AG04449 (cell line): ENCODE measurements at regions not wholly inside any gene's neighbourhood (a gene's known extent, or its start where the extent isn't known, plus 50 kb on each side); places are given as distances from the start of the nearest gene placed in this dataset.

Experiments used
- CTCF ChIA-PET: fragments of 350-600 bp; formaldehyde crosslinking; extraction: SDS; loops from one replicate; lab custom pipeline; 2021; ENCODE audit warnings: antibody characterized with exemption; lab: Yijun Ruan, JAX
- POLR2A ChIA-PET: fragments of 400-600, 350-600 bp; formaldehyde crosslinking; extraction: SDS; loops from one replicate; lab custom pipeline; 2020; ENCODE audit warnings: antibody characterized with exemption, inconsistent platforms; lab: Yijun Ruan, JAX
- DNase-seq: peaks from one replicate; pipeline ENCODE4 v3.0.0-alpha.2; 2010; ENCODE audit warnings: low read depth, low spot score
- H3K4me3 ChIP-seq: 2 replicates; pipeline ENCODE4 v1.5.1; 2011; ENCODE audit warnings: low read depth, mild to moderate bottlenecking, control low read depth, low read length
- TF ChIP-seq, protein P1 (sequence below): IDR thresholded peaks from one replicate; pipeline ENCODE4 v1.5.1; 2011; ENCODE audit warnings: mild to moderate bottlenecking, moderate library complexity, low read length, control low read depth, inconsistent platforms; ENCODE audit not compliant: insufficient read depth; ENCODE audit errors: missing control alignments

GRCh38 chr4:182177166-182177565 lies 66.0 kb upstream of the TENM3 start:
- ChIA-PET CTCF (no interaction called here), POLR2A (no interaction called here)
- DNase-seq, result no peak
- H3K4me3 ChIP-seq, result no peak overlapping the region
- TF ChIP-seq, protein P1, sequence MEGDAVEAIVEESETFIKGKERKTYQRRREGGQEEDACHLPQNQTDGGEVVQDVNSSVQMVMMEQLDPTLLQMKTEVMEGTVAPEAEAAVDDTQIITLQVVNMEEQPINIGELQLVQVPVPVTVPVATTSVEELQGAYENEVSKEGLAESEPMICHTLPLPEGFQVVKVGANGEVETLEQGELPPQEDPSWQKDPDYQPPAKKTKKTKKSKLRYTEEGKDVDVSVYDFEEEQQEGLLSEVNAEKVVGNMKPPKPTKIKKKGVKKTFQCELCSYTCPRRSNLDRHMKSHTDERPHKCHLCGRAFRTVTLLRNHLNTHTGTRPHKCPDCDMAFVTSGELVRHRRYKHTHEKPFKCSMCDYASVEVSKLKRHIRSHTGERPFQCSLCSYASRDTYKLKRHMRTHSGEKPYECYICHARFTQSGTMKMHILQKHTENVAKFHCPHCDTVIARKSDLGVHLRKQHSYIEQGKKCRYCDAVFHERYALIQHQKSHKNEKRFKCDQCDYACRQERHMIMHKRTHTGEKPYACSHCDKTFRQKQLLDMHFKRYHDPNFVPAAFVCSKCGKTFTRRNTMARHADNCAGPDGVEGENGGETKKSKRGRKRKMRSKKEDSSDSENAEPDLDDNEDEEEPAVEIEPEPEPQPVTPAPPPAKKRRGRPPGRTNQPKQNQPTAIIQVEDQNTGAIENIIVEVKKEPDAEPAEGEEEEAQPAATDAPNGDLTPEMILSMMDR, result no peak

DNA sequence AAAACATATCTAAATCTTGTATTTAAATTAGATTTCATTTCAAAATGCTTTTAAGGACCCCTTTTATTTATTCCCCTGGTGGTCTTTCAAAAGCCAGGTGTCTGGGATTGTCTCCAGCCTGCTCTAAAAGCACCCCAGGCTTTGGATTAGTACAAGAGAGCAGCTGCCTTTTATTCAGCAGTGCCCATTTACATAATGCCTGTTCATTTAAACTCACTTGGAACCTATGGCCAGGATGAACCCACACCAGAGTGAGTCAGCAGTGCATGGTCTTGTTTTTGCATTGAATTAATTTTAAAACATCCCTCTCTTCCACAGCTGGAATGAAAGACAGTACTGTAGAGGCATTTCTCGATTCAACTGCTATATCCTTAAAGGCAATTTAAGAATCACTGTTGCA lies 64.1 kb upstream of the TENM3 start:
- no peak overlapping the region for H3K4me3 ChIP-seq
- TF ChIP-seq, protein P1, result no peak
- ChIA-PET CTCF (interaction anchor here (0.8 to 1.0 kb wide), 2 partner anchors 9 to 27 kb away, joined by 3 read pairs; no protein-coding TSS in a partner anchor), POLR2A (no interaction called here)
- DNase-seq, result no peak

DNA sequence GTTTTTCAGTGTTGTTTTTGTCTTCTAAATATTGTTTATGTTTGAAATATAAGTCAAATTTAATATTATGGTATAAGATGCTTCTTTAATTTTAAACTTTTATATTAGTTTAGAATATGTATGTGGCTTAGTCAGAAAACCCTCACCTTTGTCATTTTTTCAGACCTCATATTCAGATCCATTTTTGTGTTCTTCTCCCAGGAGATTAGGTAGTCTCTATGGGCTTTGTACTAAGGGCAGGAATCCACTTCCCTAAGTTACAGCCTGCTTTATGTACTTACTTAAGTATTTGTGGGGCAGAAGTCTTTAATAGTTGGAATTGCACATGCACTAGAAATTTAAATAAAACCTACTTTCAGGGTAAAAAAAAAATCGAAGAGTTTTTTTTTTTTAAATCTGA lies 63.5 kb upstream of the TENM3 start:
- POLR2A ChIA-PET, result no interaction called here
- TF ChIP-seq, protein P1, result no peak
- no peak for DNase-seq
- no peak overlapping the region for H3K4me3 ChIP-seq
- CTCF ChIA-PET, result no interaction called here

DNA sequence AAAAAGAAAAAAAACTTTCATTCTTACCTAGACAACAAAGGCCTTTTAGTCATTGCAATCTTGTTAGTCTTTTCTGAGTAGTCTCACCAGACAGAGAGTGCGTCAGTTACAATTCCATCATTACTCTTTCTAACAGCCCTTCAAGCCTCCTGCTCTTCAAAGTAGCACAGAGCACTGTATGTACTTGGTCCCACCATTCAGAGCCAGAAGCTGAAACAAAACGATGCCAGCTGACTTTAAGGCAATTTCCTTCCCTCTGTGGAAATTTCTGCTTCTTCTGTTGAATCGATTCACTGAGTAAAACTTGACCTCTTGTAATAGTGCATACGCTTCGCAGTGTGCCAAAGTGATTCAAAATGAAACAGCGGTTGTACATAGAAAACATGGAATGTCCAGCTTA lies 57.7 kb upstream of the TENM3 start:
- ChIA-PET CTCF (no interaction called here), POLR2A (no interaction called here)
- TF ChIP-seq, protein P1, result no peak
- DNase-seq, result no peak
- H3K4me3 ChIP-seq, result no peak overlapping the region

GRCh38 chr4:182187674-182188073 lies 55.5 kb upstream of the TENM3 start:
- POLR2A ChIA-PET, result no interaction called here
- no peak overlapping the region for H3K4me3 ChIP-seq
- no peak for DNase-seq
- TF ChIP-seq, protein P1, result no peak
- CTCF ChIA-PET, result interaction anchor here (1.6 kb wide), 1 partner anchor 19 kb away, joined by 3 read pairs; no protein-coding TSS in a partner anchor

GRCh38 chr4:182188622-182189021 lies 54.6 kb upstream of the TENM3 start:
- no peak for DNase-seq
- H3K4me3 ChIP-seq, result no peak overlapping the region
- TF ChIP-seq, protein P1, result no peak
- ChIA-PET CTCF (interaction anchor here (0.7 to 1.0 kb wide), 3 partner anchors 10 to 80 kb away, joined by 3 read pairs; no protein-coding TSS in a partner anchor), POLR2A (interaction anchor here (0.6 kb wide), 1 partner anchor 45 kb away, joined by 3 read pairs; no protein-coding TSS in a partner anchor)
